Suprapubic skin (tissue), 3 donors: ENCODE measurements at regions not wholly inside any gene's neighbourhood (a gene's known extent, or its start where the extent isn't known, plus 50 kb on each side); places are given as distances from the start of the nearest gene placed in this dataset.

ENCODE experiments used
- CTCF ChIP-seq, 2 donors: fragments of 200-600 bp in 1 of 2; fragments of 450-650 bp in 1 of 2; sonication (generic) in 1 of 2; IDR thresholded peaks; one replicate each; pipeline ENCODE4 v1.5.1; 2016 to 2019; ENCODE audit warnings: antibody characterized with exemption in 2 of 2, mild to moderate bottlenecking in 1 of 2, moderate library complexity in 1 of 2
- EP300 ChIP-seq: sonication (generic); formaldehyde crosslinking; IDR thresholded peaks from one replicate; pipeline ENCODE4 v1.6.1; 2017; ENCODE audit warnings: antibody characterized with exemption
- POLR2A ChIP-seq, 2 donors: fragments of 450-650 bp; IDR thresholded peaks; one replicate each; pipeline ENCODE4 v1.6.1; 2017; ENCODE audit warnings: antibody characterized with exemption in 2 of 2, mild to moderate bottlenecking in 2 of 2, moderate library complexity in 2 of 2

GRCh38 chr19:27716922-27717321 lies 1496.0 kb downstream of the UQCRFS1 start:
- TF ChIP-seq CTCF (IDR thresholded peaks at IDR 0.05) (no peak), EP300 (no peak), POLR2A (IDR thresholded peaks at IDR 0.05) (no peak)
